ENCODE measurements at regions not wholly inside any gene's neighbourhood (a gene's known extent, or its start where the extent isn't known, plus 50 kb on each side); places are given as distances from the start of the nearest gene placed in this dataset.

DNA sequence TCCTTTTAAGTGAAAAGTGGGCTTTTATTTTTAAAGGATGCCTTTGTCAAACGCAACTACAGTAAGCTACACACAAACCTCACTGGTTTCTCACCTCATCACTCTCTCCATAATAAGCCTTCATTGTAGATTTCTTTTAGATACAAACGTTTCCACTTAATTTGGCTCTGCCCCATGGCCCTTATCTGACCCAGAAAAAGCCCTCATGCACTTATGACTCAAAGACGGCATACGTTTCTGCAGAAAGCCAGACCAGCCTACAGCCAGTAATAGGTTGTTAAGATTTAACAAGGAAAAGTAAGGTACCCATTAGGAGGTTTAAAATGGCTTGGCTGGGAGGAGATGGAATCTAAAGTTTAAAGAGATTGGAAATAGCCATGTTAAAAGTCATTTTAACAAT, 914.6 kb upstream of the INTU start:
- ATAC-seq (no peak), DNase-seq (ENCODE audit: low spot score) (no peak)
- Mint-ChIP-seq H3K27me3 (ENCODE audit: low read depth) (no peaks in the 10 kb centered on the region), H3K9me3 (peaks cover 26% of the 10 kb centered on the region), H3K27ac (no peak overlapping the region), H3K36me3 (peaks cover 19% of the 10 kb centered on the region), H3K4me1 (peaks cover 36% of the 10 kb centered on the region), H3K4me3 (no peak overlapping the region)
- ChIA-PET POLR2A (no interaction called here), CTCF (no interaction called here)
- TF ChIP-seq SOX15 (CRISPR knock-in tag; IDR thresholded peaks at IDR 0.05): no peak
- TF ChIP-seq NFYB (CRISPR knock-in tag; conservative IDR thresholded peaks at IDR 0.05; ENCODE audit: low read depth): no peak
- TF ChIP-seq GABPB1 (CRISPR knock-in tag; IDR thresholded peaks at IDR 0.05): no peak
- no peak for TF ChIP-seq KAT7 (CRISPR knock-in tag; IDR thresholded peaks at IDR 0.05; ENCODE audit: borderline replicate concordance)
- no peak for TF ChIP-seq ZNF423 (CRISPR knock-in tag; IDR thresholded peaks at IDR 0.05)
- TF ChIP-seq, protein P1, sequence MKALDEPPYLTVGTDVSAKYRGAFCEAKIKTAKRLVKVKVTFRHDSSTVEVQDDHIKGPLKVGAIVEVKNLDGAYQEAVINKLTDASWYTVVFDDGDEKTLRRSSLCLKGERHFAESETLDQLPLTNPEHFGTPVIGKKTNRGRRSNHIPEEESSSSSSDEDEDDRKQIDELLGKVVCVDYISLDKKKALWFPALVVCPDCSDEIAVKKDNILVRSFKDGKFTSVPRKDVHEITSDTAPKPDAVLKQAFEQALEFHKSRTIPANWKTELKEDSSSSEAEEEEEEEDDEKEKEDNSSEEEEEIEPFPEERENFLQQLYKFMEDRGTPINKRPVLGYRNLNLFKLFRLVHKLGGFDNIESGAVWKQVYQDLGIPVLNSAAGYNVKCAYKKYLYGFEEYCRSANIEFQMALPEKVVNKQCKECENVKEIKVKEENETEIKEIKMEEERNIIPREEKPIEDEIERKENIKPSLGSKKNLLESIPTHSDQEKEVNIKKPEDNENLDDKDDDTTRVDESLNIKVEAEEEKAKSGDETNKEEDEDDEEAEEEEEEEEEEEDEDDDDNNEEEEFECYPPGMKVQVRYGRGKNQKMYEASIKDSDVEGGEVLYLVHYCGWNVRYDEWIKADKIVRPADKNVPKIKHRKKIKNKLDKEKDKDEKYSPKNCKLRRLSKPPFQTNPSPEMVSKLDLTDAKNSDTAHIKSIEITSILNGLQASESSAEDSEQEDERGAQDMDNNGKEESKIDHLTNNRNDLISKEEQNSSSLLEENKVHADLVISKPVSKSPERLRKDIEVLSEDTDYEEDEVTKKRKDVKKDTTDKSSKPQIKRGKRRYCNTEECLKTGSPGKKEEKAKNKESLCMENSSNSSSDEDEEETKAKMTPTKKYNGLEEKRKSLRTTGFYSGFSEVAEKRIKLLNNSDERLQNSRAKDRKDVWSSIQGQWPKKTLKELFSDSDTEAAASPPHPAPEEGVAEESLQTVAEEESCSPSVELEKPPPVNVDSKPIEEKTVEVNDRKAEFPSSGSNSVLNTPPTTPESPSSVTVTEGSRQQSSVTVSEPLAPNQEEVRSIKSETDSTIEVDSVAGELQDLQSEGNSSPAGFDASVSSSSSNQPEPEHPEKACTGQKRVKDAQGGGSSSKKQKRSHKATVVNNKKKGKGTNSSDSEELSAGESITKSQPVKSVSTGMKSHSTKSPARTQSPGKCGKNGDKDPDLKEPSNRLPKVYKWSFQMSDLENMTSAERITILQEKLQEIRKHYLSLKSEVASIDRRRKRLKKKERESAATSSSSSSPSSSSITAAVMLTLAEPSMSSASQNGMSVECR (CRISPR knock-in tag; IDR thresholded peaks at IDR 0.05; ENCODE audit: borderline replicate concordance): no peak
- TF ChIP-seq, protein P2, sequence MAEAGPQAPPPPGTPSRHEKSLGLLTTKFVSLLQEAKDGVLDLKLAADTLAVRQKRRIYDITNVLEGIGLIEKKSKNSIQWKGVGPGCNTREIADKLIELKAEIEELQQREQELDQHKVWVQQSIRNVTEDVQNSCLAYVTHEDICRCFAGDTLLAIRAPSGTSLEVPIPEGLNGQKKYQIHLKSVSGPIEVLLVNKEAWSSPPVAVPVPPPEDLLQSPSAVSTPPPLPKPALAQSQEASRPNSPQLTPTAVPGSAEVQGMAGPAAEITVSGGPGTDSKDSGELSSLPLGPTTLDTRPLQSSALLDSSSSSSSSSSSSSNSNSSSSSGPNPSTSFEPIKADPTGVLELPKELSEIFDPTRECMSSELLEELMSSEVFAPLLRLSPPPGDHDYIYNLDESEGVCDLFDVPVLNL (CRISPR knock-in tag; IDR thresholded peaks at IDR 0.05; ENCODE audit: borderline replicate concordance, low read depth): no peak

DNA sequence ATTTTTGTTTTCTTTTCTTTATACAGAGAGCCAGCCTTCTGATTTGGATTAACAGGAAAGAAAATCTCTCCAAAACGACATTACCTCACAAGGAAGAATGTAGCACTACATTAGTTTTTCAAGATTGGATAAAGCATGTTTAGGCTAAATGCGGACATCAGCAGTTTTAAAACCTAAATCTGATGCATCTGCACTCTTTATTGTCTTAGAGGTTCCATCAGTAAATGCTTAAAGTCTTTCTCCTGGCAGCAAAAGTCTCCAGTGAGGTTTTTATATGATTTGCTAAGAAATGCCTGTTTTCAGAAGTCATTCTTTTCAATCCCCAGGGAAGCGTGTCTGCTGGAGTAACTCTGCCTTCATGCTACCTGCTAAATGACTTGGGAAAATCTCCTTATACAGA, 912.9 kb upstream of the INTU start:
- peaks cover 26% of the 10 kb centered on the region for H3K4me1 Mint-ChIP-seq
- no peak for ATAC-seq
- no peaks in the 10 kb centered on the region for H3K27me3 Mint-ChIP-seq (ENCODE audit: low read depth)
- CTCF ChIA-PET: no interaction called here
- no peak overlapping the region for H3K27ac Mint-ChIP-seq
- TF ChIP-seq, protein P3, sequence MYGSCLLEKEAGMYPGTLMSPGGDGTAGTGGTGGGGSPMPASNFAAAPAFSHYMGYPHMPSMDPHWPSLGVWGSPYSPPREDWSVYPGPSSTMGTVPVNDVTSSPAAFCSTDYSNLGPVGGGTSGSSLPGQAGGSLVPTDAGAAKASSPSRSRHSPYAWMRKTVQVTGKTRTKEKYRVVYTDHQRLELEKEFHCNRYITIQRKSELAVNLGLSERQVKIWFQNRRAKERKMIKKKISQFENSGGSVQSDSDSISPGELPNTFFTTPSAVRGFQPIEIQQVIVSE (CRISPR knock-in tag; IDR thresholded peaks at IDR 0.05; ENCODE audit: borderline replicate concordance): no peak
- TF ChIP-seq, protein P4, sequence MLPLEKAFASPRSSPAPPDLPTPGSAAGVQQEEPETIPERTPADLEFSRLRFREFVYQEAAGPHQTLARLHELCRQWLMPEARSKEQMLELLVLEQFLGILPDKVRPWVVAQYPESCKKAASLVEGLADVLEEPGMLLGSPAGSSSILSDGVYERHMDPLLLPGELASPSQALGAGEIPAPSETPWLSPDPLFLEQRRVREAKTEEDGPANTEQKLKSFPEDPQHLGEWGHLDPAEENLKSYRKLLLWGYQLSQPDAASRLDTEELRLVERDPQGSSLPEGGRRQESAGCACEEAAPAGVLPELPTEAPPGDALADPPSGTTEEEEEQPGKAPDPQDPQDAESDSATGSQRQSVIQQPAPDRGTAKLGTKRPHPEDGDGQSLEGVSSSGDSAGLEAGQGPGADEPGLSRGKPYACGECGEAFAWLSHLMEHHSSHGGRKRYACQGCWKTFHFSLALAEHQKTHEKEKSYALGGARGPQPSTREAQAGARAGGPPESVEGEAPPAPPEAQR (CRISPR knock-in tag; IDR thresholded peaks at IDR 0.05): no peak
- TF ChIP-seq, protein P5, sequence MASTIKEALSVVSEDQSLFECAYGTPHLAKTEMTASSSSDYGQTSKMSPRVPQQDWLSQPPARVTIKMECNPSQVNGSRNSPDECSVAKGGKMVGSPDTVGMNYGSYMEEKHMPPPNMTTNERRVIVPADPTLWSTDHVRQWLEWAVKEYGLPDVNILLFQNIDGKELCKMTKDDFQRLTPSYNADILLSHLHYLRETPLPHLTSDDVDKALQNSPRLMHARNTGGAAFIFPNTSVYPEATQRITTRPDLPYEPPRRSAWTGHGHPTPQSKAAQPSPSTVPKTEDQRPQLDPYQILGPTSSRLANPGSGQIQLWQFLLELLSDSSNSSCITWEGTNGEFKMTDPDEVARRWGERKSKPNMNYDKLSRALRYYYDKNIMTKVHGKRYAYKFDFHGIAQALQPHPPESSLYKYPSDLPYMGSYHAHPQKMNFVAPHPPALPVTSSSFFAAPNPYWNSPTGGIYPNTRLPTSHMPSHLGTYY (CRISPR knock-in tag; IDR thresholded peaks at IDR 0.05): no peak
- no peak for DNase-seq (ENCODE audit: low spot score)
- no peak overlapping the region for H3K4me3 Mint-ChIP-seq
- peaks cover 19% of the 10 kb centered on the region for H3K36me3 Mint-ChIP-seq
- POLR2A ChIA-PET: no interaction called here
- peaks cover 23% of the 10 kb centered on the region for H3K9me3 Mint-ChIP-seq

DNA sequence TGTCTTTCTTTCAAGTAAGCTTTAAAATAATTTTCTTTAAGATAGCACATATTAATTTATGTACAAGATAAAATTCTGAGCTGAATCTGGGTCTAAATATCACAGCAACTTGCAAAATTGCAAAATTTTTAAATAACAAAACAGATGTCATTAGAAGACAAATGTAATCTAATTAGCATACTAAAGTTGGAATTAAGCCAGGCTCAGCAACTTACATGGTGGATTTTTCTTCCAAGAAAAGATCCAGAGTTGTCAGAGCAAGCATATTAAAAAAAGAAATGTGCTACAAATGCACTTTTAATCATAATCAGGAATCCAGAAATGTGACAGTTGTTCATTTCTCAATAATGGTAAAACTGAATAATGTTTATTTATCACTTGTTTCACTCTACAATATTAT, 906.9 kb upstream of the INTU start:
- DNase-seq (ENCODE audit: low spot score): no peak
- Mint-ChIP-seq H3K27ac (no peak overlapping the region), H3K27me3 (ENCODE audit: low read depth) (no peaks in the 10 kb centered on the region), H3K4me3 (no peak overlapping the region), H3K9me3 (no peaks in the 10 kb centered on the region), H3K36me3 (no peaks in the 10 kb centered on the region), H3K4me1 (peaks cover 14% of the 10 kb centered on the region)
- no peak for ATAC-seq
- ChIA-PET POLR2A (no interaction called here), CTCF (no interaction called here)
- TF ChIP-seq ZNF121 (CRISPR knock-in tag; IDR thresholded peaks at IDR 0.05): no peak
- no peak for TF ChIP-seq ZNF416 (CRISPR knock-in tag; IDR thresholded peaks at IDR 0.05)
- TF ChIP-seq, protein P6, sequence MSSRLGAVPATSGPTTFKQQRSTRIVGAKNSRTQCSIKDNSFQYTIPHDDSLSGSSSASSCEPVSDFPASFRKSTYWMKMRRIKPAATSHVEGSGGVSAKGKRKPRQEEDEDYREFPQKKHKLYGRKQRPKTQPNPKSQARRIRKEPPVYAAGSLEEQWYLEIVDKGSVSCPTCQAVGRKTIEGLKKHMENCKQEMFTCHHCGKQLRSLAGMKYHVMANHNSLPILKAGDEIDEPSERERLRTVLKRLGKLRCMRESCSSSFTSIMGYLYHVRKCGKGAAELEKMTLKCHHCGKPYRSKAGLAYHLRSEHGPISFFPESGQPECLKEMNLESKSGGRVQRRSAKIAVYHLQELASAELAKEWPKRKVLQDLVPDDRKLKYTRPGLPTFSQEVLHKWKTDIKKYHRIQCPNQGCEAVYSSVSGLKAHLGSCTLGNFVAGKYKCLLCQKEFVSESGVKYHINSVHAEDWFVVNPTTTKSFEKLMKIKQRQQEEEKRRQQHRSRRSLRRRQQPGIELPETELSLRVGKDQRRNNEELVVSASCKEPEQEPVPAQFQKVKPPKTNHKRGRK (CRISPR knock-in tag; IDR thresholded peaks at IDR 0.05; ENCODE audit: borderline replicate concordance): no peak
- TF ChIP-seq EMX1 (CRISPR knock-in tag; IDR thresholded peaks at IDR 0.05): no peak
- TF ChIP-seq, protein P7, sequence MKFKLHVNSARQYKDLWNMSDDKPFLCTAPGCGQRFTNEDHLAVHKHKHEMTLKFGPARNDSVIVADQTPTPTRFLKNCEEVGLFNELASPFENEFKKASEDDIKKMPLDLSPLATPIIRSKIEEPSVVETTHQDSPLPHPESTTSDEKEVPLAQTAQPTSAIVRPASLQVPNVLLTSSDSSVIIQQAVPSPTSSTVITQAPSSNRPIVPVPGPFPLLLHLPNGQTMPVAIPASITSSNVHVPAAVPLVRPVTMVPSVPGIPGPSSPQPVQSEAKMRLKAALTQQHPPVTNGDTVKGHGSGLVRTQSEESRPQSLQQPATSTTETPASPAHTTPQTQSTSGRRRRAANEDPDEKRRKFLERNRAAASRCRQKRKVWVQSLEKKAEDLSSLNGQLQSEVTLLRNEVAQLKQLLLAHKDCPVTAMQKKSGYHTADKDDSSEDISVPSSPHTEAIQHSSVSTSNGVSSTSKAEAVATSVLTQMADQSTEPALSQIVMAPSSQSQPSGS (CRISPR knock-in tag; IDR thresholded peaks at IDR 0.05; ENCODE audit: borderline replicate concordance, low read depth): no peak
- TF ChIP-seq FOXJ3 (CRISPR knock-in tag; IDR thresholded peaks at IDR 0.05; ENCODE audit: borderline replicate concordance): no peak
- TF ChIP-seq CREB1 (CRISPR knock-in tag; IDR thresholded peaks at IDR 0.05): no peak
- TF ChIP-seq, protein P8, sequence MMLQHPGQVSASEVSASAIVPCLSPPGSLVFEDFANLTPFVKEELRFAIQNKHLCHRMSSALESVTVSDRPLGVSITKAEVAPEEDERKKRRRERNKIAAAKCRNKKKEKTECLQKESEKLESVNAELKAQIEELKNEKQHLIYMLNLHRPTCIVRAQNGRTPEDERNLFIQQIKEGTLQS (CRISPR knock-in tag; conservative IDR thresholded peaks at IDR 0.05): no peak
- no peak for TF ChIP-seq FOXK1 (CRISPR knock-in tag; IDR thresholded peaks at IDR 0.05)
- TF ChIP-seq, protein P2 (CRISPR knock-in tag; IDR thresholded peaks at IDR 0.05; ENCODE audit: borderline replicate concordance, low read depth): no peak
